Endothelial cell of umbilical vein (primary cell): ENCODE measurements at regions not wholly inside any gene's neighbourhood (a gene's known extent, or its start where the extent isn't known, plus 50 kb on each side); places are given as distances from the start of the nearest gene placed in this dataset.

Experiments
- BruUV-seq: library from RNA; stranded (reverse); fragments of 400-500 nt; replicated peaks from 2 replicates; lab custom pipeline; 2021; lab: Mats Ljungman, UMichigan
- CTCF ChIA-PET: fragments of 300-600, 350-600 bp; sonication (Branson Sonifier 250); formaldehyde crosslinking; loops from one replicate; lab custom pipeline; 2021; ENCODE audit warnings: antibody characterized with exemption, inconsistent platforms; lab: Charles Lee
- POLR2A ChIA-PET: fragments of 300-600, 350-600 bp; sonication (Branson Sonifier 250); formaldehyde crosslinking; loops from one replicate; lab custom pipeline; 2021; ENCODE audit warnings: antibody characterized with exemption, inconsistent platforms; lab: Charles Lee
- DNase-seq: peaks from one replicate; pipeline ENCODE4 v3.0.0-alpha.2; 2011; ENCODE audit warnings: low read depth, low spot score
- FAIRE-seq: peaks from 2 replicates; lab custom pipeline; 2011; peaks lifted over from hg19 to GRCh38; lab: Jason Lieb, UNC
- H2AFZ ChIP-seq: 2 replicates; pipeline ENCODE4 v1.6.0; 2012; ENCODE audit warnings: low read depth, low read length, control low read depth, inconsistent platforms
- H3K27ac ChIP-seq: 2 replicates; pipeline ENCODE4 v1.5.1; 2011; ENCODE audit warnings: low read depth, mild to moderate bottlenecking, control low read depth, low read length, moderate library complexity; ENCODE audit not compliant: insufficient read depth
- H3K27me3 ChIP-seq, 2 experiments: 2 replicates each; pipeline versions ENCODE4 v1.6.0 to v1.6.1; 2011; ENCODE audit warnings: low read length in 2 of 2, mixed read lengths in 1 of 2; ENCODE audit not compliant: control insufficient read depth in 2 of 2, insufficient read depth in 2 of 2
- H3K36me3 ChIP-seq, 2 experiments: 2 replicates in 1 of 2; 3 replicates in 1 of 2; pipeline ENCODE4 v1.5.1; 2011; ENCODE audit warnings: low read length in 2 of 2, mild to moderate bottlenecking in 1 of 2, moderate library complexity in 1 of 2; ENCODE audit not compliant: control insufficient read depth in 2 of 2, insufficient read depth in 2 of 2; ENCODE audit errors: extremely low read depth in 1 of 2
- H3K4me1 ChIP-seq: 3 replicates; pipeline ENCODE4 v1.5.1; 2011; ENCODE audit warnings: mild to moderate bottlenecking, low read length; ENCODE audit not compliant: control insufficient read depth, insufficient read depth; ENCODE audit errors: extremely low read depth
- H3K4me2 ChIP-seq: 2 replicates; pipeline ENCODE4 v1.6.1; 2011; ENCODE audit warnings: low read length, control low read depth, mixed read lengths; ENCODE audit not compliant: insufficient read depth
- H3K4me3 ChIP-seq, 3 experiments: fragments of 200-600 bp in 1 of 3; sonication (generic), shearing (Covaris generic) in 1 of 3; replicated peaks in 1 of 3; 2 replicates each; pipeline ENCODE4 v1.5.1; 2011 to 2016; ENCODE audit warnings: control low read depth in 3 of 3, low read length in 3 of 3, mild to moderate bottlenecking in 2 of 3, inconsistent platforms in 1 of 3, low read depth in 1 of 3, moderate library complexity in 1 of 3; ENCODE audit not compliant: insufficient read depth in 1 of 3
- H3K79me2 ChIP-seq: 2 replicates; pipeline ENCODE4 v1.6.0; 2012; ENCODE audit warnings: low read length, inconsistent platforms; ENCODE audit not compliant: control insufficient read depth, insufficient read depth
- H3K9ac ChIP-seq: replicated peaks from 2 replicates; pipeline ENCODE3; 2011; ENCODE audit warnings: low read length, control low read depth; ENCODE audit not compliant: insufficient read depth; ENCODE audit errors: extremely low read depth
- H3K9me1 ChIP-seq: replicated peaks from 3 replicates; pipeline ENCODE4 v1.6.0; 2011; ENCODE audit warnings: mild to moderate bottlenecking, low read length; ENCODE audit not compliant: control insufficient read depth, insufficient read depth; ENCODE audit errors: extremely low read depth
- H3K9me3 ChIP-seq: replicated peaks from 2 replicates; pipeline ENCODE4 v1.5.1; 2012; ENCODE audit warnings: low read length, inconsistent platforms; ENCODE audit not compliant: control insufficient read depth, insufficient read depth
- H4K20me1 ChIP-seq: replicated peaks from 2 replicates; pipeline ENCODE3; 2011; ENCODE audit warnings: mild to moderate bottlenecking, low read length; ENCODE audit not compliant: control insufficient read depth, insufficient read depth; ENCODE audit errors: extremely low read depth
- EZH2 ChIP-seq: IDR thresholded peaks from 2 replicates; pipeline ENCODE4 v1.6.1; 2012; ENCODE audit warnings: borderline replicate concordance, low read depth, mild to moderate bottlenecking, moderate library complexity, low read length, inconsistent platforms; ENCODE audit not compliant: severe bottlenecking
- FOS ChIP-seq: IDR thresholded peaks from 2 replicates; pipeline ENCODE4 v1.6.1; 2011; ENCODE audit warnings: mild to moderate bottlenecking, low read length, moderate library complexity, borderline replicate concordance; ENCODE audit not compliant: insufficient read depth
- GATA2 ChIP-seq: IDR thresholded peaks from 2 replicates; pipeline ENCODE4 v1.7.0; 2011; ENCODE audit warnings: low read depth, mild to moderate bottlenecking, moderate library complexity, mixed read lengths, low read length; ENCODE audit not compliant: insufficient read length, insufficient read depth
- JUN ChIP-seq: IDR thresholded peaks from 2 replicates; pipeline ENCODE4 v1.6.1; 2011; ENCODE audit warnings: borderline replicate concordance, low read depth; ENCODE audit not compliant: insufficient read length, insufficient read depth
- MYC ChIP-seq: IDR thresholded peaks from one replicate; pipeline ENCODE4 v1.6.1; 2011; ENCODE audit warnings: mild to moderate bottlenecking, low read depth, low read length
- POLR2A ChIP-seq: IDR thresholded peaks from 2 replicates; pipeline ENCODE4 v1.6.1; 2012; ENCODE audit warnings: low read depth, mild to moderate bottlenecking, control low read depth, low read length
- POLR2AphosphoS5 ChIP-seq: IDR thresholded peaks from 2 replicates; pipeline ENCODE4 v1.6.1; 2012; ENCODE audit warnings: low read depth, mild to moderate bottlenecking, control low read depth, low read length, moderate library complexity; ENCODE audit not compliant: insufficient read depth
- dilution Hi-C: fragments of 300-500 bp; cut with MboI; formaldehyde crosslinking; loops from one replicate; pipeline ENCODE4 v1.15.0; 2019; ENCODE audit warnings: low sequenced_read_pairs; ENCODE audit not compliant: extremely low pct_ligation_motif_present
- intact Hi-C: fragments of 100-400 bp; cut with micrococcal nuclease; formaldehyde crosslinking; loops from one replicate; pipeline ENCODE4 v1.10.0; 2022
- TF ChIP-seq, protein P1 (sequence below): IDR thresholded peaks from 2 replicates; pipeline ENCODE4 v1.6.1; 2011; ENCODE audit not compliant: insufficient read depth, insufficient read length
- TF ChIP-seq, protein P2 (sequence below), 2 donors: IDR thresholded peaks; 1 replicate in 1 of 2; 2 replicates in 1 of 2; pipeline ENCODE4 v1.5.1; 2011; ENCODE audit warnings: low read length in 2 of 2, mild to moderate bottlenecking in 2 of 2, moderate library complexity in 2 of 2, control low read depth in 1 of 2, inconsistent platforms in 1 of 2, low read depth in 1 of 2; ENCODE audit not compliant: insufficient read depth in 1 of 2; ENCODE audit errors: extremely low read depth in 1 of 2

DNA sequence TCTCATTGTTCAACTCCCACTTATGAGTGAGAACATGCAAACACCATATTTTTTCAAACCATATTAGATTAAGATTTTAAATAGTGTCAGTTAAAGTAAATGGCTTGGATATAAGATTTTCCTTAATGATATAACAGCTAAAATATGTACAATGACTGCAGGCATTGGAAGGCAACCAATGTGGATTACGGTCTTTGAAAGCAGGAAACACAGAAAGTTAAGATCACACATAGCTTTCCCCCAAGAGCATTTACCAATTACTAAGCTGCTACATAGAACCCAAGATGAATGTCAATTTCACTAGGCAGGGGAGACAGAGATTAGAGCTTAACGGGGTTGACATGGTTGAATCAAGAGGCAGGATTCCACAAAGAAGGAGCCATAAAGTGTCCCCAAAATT, 173.2 kb upstream of the TRPC4 start:
- FAIRE-seq, result no peak
- ChIA-PET POLR2A (no interaction called here), CTCF (interaction anchor here (1.1 to 1.9 kb wide), 3 partner anchors 173 to 402 kb away, joined by 3 to 18 read pairs (median 6); no protein-coding TSS in a partner anchor)
- no peaks in the 10 kb centered on the region for H3K4me1 ChIP-seq
- no peaks in the 10 kb centered on the region for H3K36me3 ChIP-seq
- no peak overlapping the region for H3K4me2 ChIP-seq
- H3K9ac ChIP-seq, result no peak overlapping the region
- BruUV-seq, result no TSS peak
- TF ChIP-seq EZH2 (no peak), FOS (no peak), GATA2 (no peak), POLR2A (no peak), POLR2AphosphoS5 (no peak), JUN (no peak), MYC (no peak)
- TF ChIP-seq, protein P1, sequence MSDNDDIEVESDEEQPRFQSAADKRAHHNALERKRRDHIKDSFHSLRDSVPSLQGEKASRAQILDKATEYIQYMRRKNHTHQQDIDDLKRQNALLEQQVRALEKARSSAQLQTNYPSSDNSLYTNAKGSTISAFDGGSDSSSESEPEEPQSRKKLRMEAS, result no peak
- TF ChIP-seq, protein P2, sequence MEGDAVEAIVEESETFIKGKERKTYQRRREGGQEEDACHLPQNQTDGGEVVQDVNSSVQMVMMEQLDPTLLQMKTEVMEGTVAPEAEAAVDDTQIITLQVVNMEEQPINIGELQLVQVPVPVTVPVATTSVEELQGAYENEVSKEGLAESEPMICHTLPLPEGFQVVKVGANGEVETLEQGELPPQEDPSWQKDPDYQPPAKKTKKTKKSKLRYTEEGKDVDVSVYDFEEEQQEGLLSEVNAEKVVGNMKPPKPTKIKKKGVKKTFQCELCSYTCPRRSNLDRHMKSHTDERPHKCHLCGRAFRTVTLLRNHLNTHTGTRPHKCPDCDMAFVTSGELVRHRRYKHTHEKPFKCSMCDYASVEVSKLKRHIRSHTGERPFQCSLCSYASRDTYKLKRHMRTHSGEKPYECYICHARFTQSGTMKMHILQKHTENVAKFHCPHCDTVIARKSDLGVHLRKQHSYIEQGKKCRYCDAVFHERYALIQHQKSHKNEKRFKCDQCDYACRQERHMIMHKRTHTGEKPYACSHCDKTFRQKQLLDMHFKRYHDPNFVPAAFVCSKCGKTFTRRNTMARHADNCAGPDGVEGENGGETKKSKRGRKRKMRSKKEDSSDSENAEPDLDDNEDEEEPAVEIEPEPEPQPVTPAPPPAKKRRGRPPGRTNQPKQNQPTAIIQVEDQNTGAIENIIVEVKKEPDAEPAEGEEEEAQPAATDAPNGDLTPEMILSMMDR (IDR thresholded peaks at IDR 0.05; ENCODE audit: extremely low read depth in 1 of 2, insufficient read depth in 1 of 2, low read depth in 1 of 2, low read length in 2 of 2), result no peak
- intact Hi-C loops, result loop anchor here (10.0 kb wide), 2 partner anchors 178 to 938 kb away; partner anchors contain the start of genes CSNK1A1L and TRPC4
- dilution Hi-C loops, result no loop called here
- H2AFZ ChIP-seq, result no peak overlapping the region
- no peak overlapping the region for H3K27ac ChIP-seq
- H3K4me3 ChIP-seq, result no peak overlapping the region
- H3K9me1 ChIP-seq, result no peaks in the 10 kb centered on the region
- H3K27me3 ChIP-seq, result no peaks in the 10 kb centered on the region
- H3K79me2 ChIP-seq, result no peaks in the 10 kb centered on the region
- no peaks in the 10 kb centered on the region for H3K9me3 ChIP-seq
- H4K20me1 ChIP-seq, result no peaks in the 10 kb centered on the region
- no peak for DNase-seq
